CD4-positive, CD25-positive, alpha-beta regulatory T cell (primary cell): ENCODE measurements at regions not wholly inside any gene's neighbourhood (a gene's known extent, or its start where the extent isn't known, plus 50 kb on each side); places are given as distances from the start of the nearest gene placed in this dataset.

ENCODE experiments used
- ATAC-seq, 2 donors: fragments of 150-1000 bp; cut with Tn5 transposase; one replicate each; pipeline ENCODE4 v1.10.0; 2021; ENCODE audit warnings: low read depth in 2 of 2, moderate number of reproducible peaks in 2 of 2, moderate library complexity in 1 of 2
- DNase-seq, 3 donors: peaks; one replicate each; pipeline versions ENCODE4 v3.0.0 to v3.0.0-alpha.2; 2012 to 2022; ENCODE audit warnings: mixed read lengths in 1 of 3
- H3K27ac ChIP-seq: one replicate; pipeline ENCODE4 v1.7.0; 2013; ENCODE audit warnings: mild to moderate bottlenecking, low read length; ENCODE audit not compliant: insufficient read depth, poor library complexity, severe bottlenecking
- H3K27me3 ChIP-seq: one replicate; pipeline ENCODE4 v1.7.0; 2013; ENCODE audit warnings: low read length; ENCODE audit not compliant: control insufficient read depth, insufficient read depth
- H3K36me3 ChIP-seq: one replicate; pipeline ENCODE4 v1.7.0; 2013; ENCODE audit warnings: mild to moderate bottlenecking, low read length, moderate library complexity; ENCODE audit not compliant: control insufficient read depth, insufficient read depth
- H3K4me1 ChIP-seq: 2 replicates; pipeline ENCODE4 v1.7.0; 2013; ENCODE audit warnings: mild to moderate bottlenecking, low read length; ENCODE audit not compliant: insufficient read depth, control insufficient read depth, poor library complexity, severe bottlenecking
- H3K4me3 ChIP-seq: one replicate; pipeline ENCODE4 v1.7.0; 2013; ENCODE audit warnings: low read depth, mild to moderate bottlenecking, low read length, moderate library complexity
- H3K9me3 ChIP-seq, 2 experiments: 1 replicate in 1 of 2; 2 replicates in 1 of 2; pipeline ENCODE4 v1.7.0; 2013; ENCODE audit warnings: low read length in 2 of 2, mild to moderate bottlenecking in 1 of 2, moderate library complexity in 1 of 2; ENCODE audit not compliant: control insufficient read depth in 2 of 2
- H3K27ac Mint-ChIP-seq, 3 donors: one replicate each; pipeline ENCODE4 v1.8.0; 2020 to 2022; ENCODE audit warnings: mild to moderate bottlenecking in 3 of 3, mixed read lengths in 3 of 3, moderate library complexity in 2 of 3
- H3K27me3 Mint-ChIP-seq: one replicate; pipeline ENCODE4 v1.8.0; 2022; ENCODE audit warnings: mild to moderate bottlenecking, mixed read lengths
- H3K36me3 Mint-ChIP-seq: one replicate; pipeline ENCODE4 v1.8.0; 2020; ENCODE audit warnings: mixed read lengths
- H3K4me1 Mint-ChIP-seq, 4 donors: one replicate each; pipeline ENCODE4 v1.8.0; 2020 to 2022; ENCODE audit warnings: mixed read lengths in 4 of 4, mild to moderate bottlenecking in 1 of 4
- H3K4me3 Mint-ChIP-seq, 4 donors: one replicate each; pipeline ENCODE4 v1.8.0; 2020 to 2022; ENCODE audit warnings: mild to moderate bottlenecking in 4 of 4, mixed read lengths in 4 of 4, moderate library complexity in 3 of 4
- H3K9me3 Mint-ChIP-seq, 7 donors: one replicate each; pipeline ENCODE4 v1.8.0; 2020 to 2022; ENCODE audit warnings: mixed read lengths in 7 of 7, mild to moderate bottlenecking in 3 of 7, moderate library complexity in 2 of 7

GRCh38 chr1:213934649-213935048 is 53.1 kb upstream of the PROX1 start:
- H3K4me3 Mint-ChIP-seq = no peak overlapping the region
- DNase-seq = no peak
- H3K4me1 Mint-ChIP-seq = no peaks in the 10 kb centered on the region
- Histone ChIP-seq H3K9me3 (no peaks in the 10 kb centered on the region), H3K4me1 (no peaks in the 10 kb centered on the region), H3K27ac (no peak overlapping the region), H3K36me3 (no peaks in the 10 kb centered on the region), H3K4me3 (no peak overlapping the region), H3K27me3 (no peaks in the 10 kb centered on the region)
- peaks cover 0 to 6% (median 0%) of the 10 kb centered on the region in 7 donors for H3K9me3 Mint-ChIP-seq
- no peaks in the 10 kb centered on the region for H3K27me3 Mint-ChIP-seq
- no peak overlapping the region for H3K27ac Mint-ChIP-seq
- ATAC-seq = no peak
- H3K36me3 Mint-ChIP-seq = no peaks in the 10 kb centered on the region

DNA sequence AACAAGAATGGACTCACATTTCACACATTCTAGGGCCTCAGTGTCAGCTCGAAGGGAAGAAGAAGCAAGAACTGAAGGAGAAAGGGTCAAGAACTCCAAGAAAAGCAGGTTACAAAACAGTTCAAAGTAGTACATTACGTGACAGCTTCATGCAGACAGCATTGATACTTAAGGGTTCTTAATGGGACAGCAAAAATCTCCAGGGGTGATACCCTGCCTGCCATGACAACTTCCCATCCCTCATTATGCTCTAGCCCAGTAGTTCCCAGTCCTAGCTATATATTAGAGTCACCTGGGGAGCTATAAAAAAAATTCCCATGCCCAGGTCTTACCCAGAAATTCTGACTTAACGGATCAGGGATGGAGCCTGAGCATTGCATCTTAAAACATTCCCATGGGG is 51.2 kb upstream of the PROX1 start:
- Mint-ChIP-seq H3K4me1 (no peaks in the 10 kb centered on the region), H3K36me3 (no peaks in the 10 kb centered on the region), H3K27me3 (no peaks in the 10 kb centered on the region), H3K4me3 (no peak overlapping the region), H3K9me3 (peaks cover 0 to 6% (median 0%) of the 10 kb centered on the region in 7 donors), H3K27ac (no peak overlapping the region)
- ATAC-seq (no peak), DNase-seq (no peak)
- H3K4me3 ChIP-seq = no peak overlapping the region
- H3K27ac ChIP-seq = no peak overlapping the region
- no peaks in the 10 kb centered on the region for H3K9me3 ChIP-seq
- H3K27me3 ChIP-seq = no peaks in the 10 kb centered on the region
- no peaks in the 10 kb centered on the region for H3K36me3 ChIP-seq
- H3K4me1 ChIP-seq = no peaks in the 10 kb centered on the region
